Caco-2 (cell line): ENCODE measurements at regions not wholly inside any gene's neighbourhood (a gene's known extent, or its start where the extent isn't known, plus 50 kb on each side); places are given as distances from the start of the nearest gene placed in this dataset.
"Not testable (repeated sequence)": the region's sequence is repeated elsewhere in the genome, so short reads cannot be mapped to it uniquely, and the experiment has no call there.

Experiments
- BruUV-seq: library from RNA; stranded (reverse); fragments of 400-500 nt; replicated peaks from 2 replicates; lab custom pipeline; 2021; lab: Mats Ljungman, UMichigan
- CTCF ChIA-PET: fragments of 300-600 bp; sonication (Branson Sonifier 250); formaldehyde crosslinking; loops from one replicate; lab custom pipeline; 2022; ENCODE audit warnings: antibody characterized with exemption; lab: Charles Lee
- POLR2A ChIA-PET: fragments of 300-600 bp; sonication (Branson Sonifier 250); formaldehyde crosslinking; loops from one replicate; lab custom pipeline; 2022; ENCODE audit warnings: antibody characterized with exemption; lab: Charles Lee
- DNase-seq, 2 experiments: peaks; one replicate each; pipeline versions ENCODE4 v3.0.0 to v3.0.0-alpha.2; 2020 to 2022
- H3K27me3 ChIP-seq: replicated peaks from 2 replicates; pipeline ENCODE4 v1.6.0; 2011; ENCODE audit warnings: low read length; ENCODE audit not compliant: control insufficient read depth, insufficient read depth
- H3K36me3 ChIP-seq: 2 replicates; pipeline ENCODE4 v1.5.1; 2011; ENCODE audit warnings: low read length; ENCODE audit not compliant: control insufficient read depth, insufficient read depth
- H3K4me1 ChIP-seq: fragments of 250-450 bp; sonication (Bioruptor Pico); 2 replicates; pipeline ENCODE4 v1.5.1; 2020; ENCODE audit warnings: mild to moderate bottlenecking
- H3K4me3 ChIP-seq: 2 replicates; pipeline ENCODE4 v1.5.1; 2011; ENCODE audit warnings: low read depth, mild to moderate bottlenecking, control low read depth, low read length
- H3K9me3 ChIP-seq: fragments of 250-450 bp; sonication (Bioruptor Pico); 2 replicates; pipeline ENCODE4 v1.5.1; 2020; ENCODE audit warnings: mild to moderate bottlenecking, moderate library complexity
- H3K27ac Mint-ChIP-seq: one replicate; pipeline ENCODE4 v1.8.0; 2022; ENCODE audit warnings: mixed read lengths; ENCODE audit not compliant: unreplicated experiment
- H3K27me3 Mint-ChIP-seq: one replicate; pipeline ENCODE4 v1.8.0; 2022; ENCODE audit warnings: mixed read lengths; ENCODE audit not compliant: insufficient read depth, unreplicated experiment
- H3K36me3 Mint-ChIP-seq: one replicate; pipeline ENCODE4 v1.8.0; 2022; ENCODE audit warnings: mild to moderate bottlenecking, mixed read lengths; ENCODE audit not compliant: insufficient read depth, unreplicated experiment
- H3K4me1 Mint-ChIP-seq: one replicate; pipeline ENCODE4 v1.8.0; 2022; ENCODE audit warnings: low read depth, mixed read lengths; ENCODE audit not compliant: unreplicated experiment
- H3K4me3 Mint-ChIP-seq: one replicate; pipeline ENCODE4 v1.8.0; 2022; ENCODE audit warnings: mild to moderate bottlenecking, moderate library complexity, mixed read lengths; ENCODE audit not compliant: unreplicated experiment
- H3K9me3 Mint-ChIP-seq: one replicate; pipeline ENCODE4 v1.8.0; 2022; ENCODE audit warnings: mixed read lengths; ENCODE audit not compliant: unreplicated experiment
- intact Hi-C: fragments of 100-400 bp; cut with micrococcal nuclease; formaldehyde crosslinking; loops from one replicate; pipeline ENCODE4 v1.10.0; 2022; ENCODE audit not compliant: unreplicated experiment
- TF ChIP-seq, protein P1 (sequence below), 2 experiments: fragments of 200-600 bp in 1 of 2; IDR thresholded peaks; 1 replicate in 1 of 2; 2 replicates in 1 of 2; pipeline versions ENCODE4 v1.5.1 to v1.8.0; 2011 to 2022; ENCODE audit warnings: antibody characterized with exemption in 1 of 2, control low read depth in 1 of 2, inconsistent platforms in 1 of 2, low read depth in 1 of 2, low read length in 1 of 2, mild to moderate bottlenecking in 1 of 2, moderate library complexity in 1 of 2; ENCODE audit not compliant: insufficient read depth in 1 of 2, severe bottlenecking in 1 of 2, unreplicated experiment in 1 of 2

DNA sequence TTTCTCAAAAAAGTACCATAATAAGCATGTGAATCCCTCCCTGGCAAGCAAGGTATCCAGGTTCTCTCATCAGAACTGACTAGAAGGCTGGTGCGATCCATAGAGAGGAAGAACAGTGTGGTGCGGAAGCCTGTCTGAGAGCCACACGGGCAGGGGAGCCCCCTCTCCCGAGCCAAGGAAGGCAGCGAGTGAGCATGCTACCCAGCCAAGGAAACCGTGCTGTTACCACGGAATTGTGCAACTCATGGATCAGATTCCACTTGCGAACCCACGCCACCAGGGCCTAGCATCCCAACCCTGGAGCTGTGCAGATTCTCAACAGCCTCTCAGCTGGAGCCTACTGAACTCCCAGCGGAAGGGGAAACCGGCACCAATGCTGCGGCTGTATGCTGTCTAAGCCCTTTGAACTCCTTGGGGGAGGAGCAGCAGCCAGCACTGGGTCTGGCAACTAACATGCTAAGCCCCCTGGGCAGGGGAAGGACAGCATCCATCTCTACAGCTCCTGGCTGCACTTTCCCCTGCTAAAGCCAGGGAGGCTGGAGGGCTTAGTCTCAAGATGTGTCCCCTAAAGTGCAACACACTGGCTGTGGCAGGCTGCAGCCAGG is 823.1 kb downstream of the EPHA4 start:
- Mint-ChIP-seq H3K27me3 (peaks cover 8% of the 10 kb centered on the region), H3K9me3 (peaks cover 9% of the 10 kb centered on the region), H3K27ac (no peak overlapping the region), H3K4me3 (no peak overlapping the region), H3K4me1 (no peaks in the 10 kb centered on the region), H3K36me3 (no peaks in the 10 kb centered on the region)
- Histone ChIP-seq H3K4me1 (no peaks in the 10 kb centered on the region), H3K27me3 (peaks cover 1% of the 10 kb centered on the region), H3K4me3 (no peak overlapping the region), H3K9me3 (no peaks in the 10 kb centered on the region), H3K36me3 (no peaks in the 10 kb centered on the region)
- BruUV-seq, result no TSS peak
- no peak for DNase-seq
- intact Hi-C loops, result no loop called here
- POLR2A ChIA-PET, result no interaction called here
- TF ChIP-seq, protein P1, sequence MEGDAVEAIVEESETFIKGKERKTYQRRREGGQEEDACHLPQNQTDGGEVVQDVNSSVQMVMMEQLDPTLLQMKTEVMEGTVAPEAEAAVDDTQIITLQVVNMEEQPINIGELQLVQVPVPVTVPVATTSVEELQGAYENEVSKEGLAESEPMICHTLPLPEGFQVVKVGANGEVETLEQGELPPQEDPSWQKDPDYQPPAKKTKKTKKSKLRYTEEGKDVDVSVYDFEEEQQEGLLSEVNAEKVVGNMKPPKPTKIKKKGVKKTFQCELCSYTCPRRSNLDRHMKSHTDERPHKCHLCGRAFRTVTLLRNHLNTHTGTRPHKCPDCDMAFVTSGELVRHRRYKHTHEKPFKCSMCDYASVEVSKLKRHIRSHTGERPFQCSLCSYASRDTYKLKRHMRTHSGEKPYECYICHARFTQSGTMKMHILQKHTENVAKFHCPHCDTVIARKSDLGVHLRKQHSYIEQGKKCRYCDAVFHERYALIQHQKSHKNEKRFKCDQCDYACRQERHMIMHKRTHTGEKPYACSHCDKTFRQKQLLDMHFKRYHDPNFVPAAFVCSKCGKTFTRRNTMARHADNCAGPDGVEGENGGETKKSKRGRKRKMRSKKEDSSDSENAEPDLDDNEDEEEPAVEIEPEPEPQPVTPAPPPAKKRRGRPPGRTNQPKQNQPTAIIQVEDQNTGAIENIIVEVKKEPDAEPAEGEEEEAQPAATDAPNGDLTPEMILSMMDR (IDR thresholded peaks at IDR 0.05; ENCODE audit: insufficient read depth in 1 of 2, low read depth in 1 of 2, low read length in 1 of 2, severe bottlenecking in 1 of 2, unreplicated experiment in 1 of 2), result no peak
- CTCF ChIA-PET, result no interaction called here

DNA sequence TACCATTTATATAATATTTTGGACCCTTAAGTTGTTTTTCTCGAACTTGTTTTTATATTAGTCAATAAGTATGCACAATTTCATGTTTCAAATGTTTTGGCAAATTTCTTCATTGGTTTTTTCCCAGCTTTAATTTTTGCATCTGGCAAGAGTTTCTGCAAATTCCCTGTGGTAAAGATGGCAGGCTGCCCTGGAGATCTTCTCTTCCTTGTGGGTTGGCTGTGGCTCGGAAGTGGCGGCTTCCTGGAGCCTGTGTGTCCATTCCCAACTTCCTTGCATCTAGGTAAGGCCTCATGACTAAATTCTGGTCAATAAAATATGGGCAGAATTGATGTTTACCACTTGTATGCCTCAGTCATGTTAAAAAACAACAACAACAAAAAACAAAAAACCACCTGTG is 818.6 kb downstream of the EPHA4 start:
- H3K36me3 Mint-ChIP-seq, result no peaks in the 10 kb centered on the region
- H3K9me3 ChIP-seq, result no peaks in the 10 kb centered on the region
- peaks cover 9% of the 10 kb centered on the region for H3K9me3 Mint-ChIP-seq
- no TSS peak for BruUV-seq
- no peaks in the 10 kb centered on the region for H3K27me3 ChIP-seq
- H3K4me1 Mint-ChIP-seq, result no peaks in the 10 kb centered on the region
- no peak overlapping the region for H3K4me3 Mint-ChIP-seq
- peaks cover 4% of the 10 kb centered on the region for H3K27me3 Mint-ChIP-seq
- intact Hi-C loops, result no loop called here
- CTCF ChIA-PET, result no interaction called here
- H3K27ac Mint-ChIP-seq, result no peak overlapping the region
- no peaks in the 10 kb centered on the region for H3K4me1 ChIP-seq
- no peak for DNase-seq
- H3K36me3 ChIP-seq, result no peaks in the 10 kb centered on the region
- no peak overlapping the region for H3K4me3 ChIP-seq
- POLR2A ChIA-PET, result no interaction called here
- TF ChIP-seq, protein P1 (IDR thresholded peaks at IDR 0.05; ENCODE audit: insufficient read depth in 1 of 2, low read depth in 1 of 2, low read length in 1 of 2, severe bottlenecking in 1 of 2, unreplicated experiment in 1 of 2), result no peak

DNA sequence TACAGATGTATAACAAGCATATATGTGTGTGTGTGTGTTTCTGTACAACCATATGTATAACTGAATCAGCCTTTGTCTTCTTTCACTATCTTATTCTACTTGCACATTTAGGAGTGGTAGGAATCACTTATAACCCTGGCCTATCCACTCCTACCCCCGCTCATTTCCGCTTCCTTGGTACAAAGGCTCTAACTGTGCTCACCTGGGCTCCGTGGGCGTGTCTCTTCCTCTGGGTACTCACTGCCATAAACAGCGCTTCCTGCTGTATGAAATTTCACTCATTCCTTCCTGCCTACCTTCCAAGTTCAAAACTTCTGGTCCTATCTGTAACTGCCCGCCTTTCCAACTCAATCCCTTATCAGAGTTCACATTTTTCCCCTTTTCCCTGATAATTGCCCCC is 815.5 kb downstream of the EPHA4 start:
- Mint-ChIP-seq H3K27ac (no peak overlapping the region), H3K4me1 (no peaks in the 10 kb centered on the region), H3K9me3 (peaks cover under 1% of the 10 kb centered on the region), H3K36me3 (no peaks in the 10 kb centered on the region), H3K27me3 (peaks cover 10% of the 10 kb centered on the region), H3K4me3 (no peak overlapping the region)
- Histone ChIP-seq H3K27me3 (no peaks in the 10 kb centered on the region), H3K4me3 (no peak overlapping the region), H3K9me3 (no peaks in the 10 kb centered on the region), H3K36me3 (no peaks in the 10 kb centered on the region), H3K4me1 (no peaks in the 10 kb centered on the region)
- ChIA-PET CTCF (no interaction called here), POLR2A (no interaction called here)
- no peak for DNase-seq
- TF ChIP-seq, protein P1 (IDR thresholded peaks at IDR 0.05; ENCODE audit: insufficient read depth in 1 of 2, low read depth in 1 of 2, low read length in 1 of 2, severe bottlenecking in 1 of 2, unreplicated experiment in 1 of 2), result no peak
- no TSS peak for BruUV-seq
- intact Hi-C loops, result no loop called here

DNA sequence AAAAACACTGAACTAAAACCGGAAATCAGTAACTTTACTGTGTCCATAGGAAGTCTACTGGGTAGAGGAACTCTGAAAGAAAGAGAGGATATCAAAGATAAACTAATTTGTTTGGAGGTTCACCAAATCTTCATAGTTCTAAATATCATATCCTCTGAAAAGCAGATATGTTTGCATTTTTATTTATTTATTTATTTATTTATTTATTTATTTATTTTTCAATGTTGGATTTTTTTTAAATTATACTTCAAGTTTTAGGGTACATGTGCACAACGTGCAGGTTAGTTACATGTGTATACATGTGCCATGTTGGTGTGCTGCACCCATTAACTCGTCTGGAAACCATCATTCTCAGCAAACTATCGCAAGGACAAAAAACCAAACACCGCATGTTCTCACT is 813.7 kb downstream of the EPHA4 start:
- BruUV-seq, H3K36me3 ChIP-seq, H3K27ac Mint-ChIP-seq, CTCF ChIA-PET, intact Hi-C loops, H3K4me3 Mint-ChIP-seq, DNase-seq, H3K4me1 ChIP-seq, H3K27me3 ChIP-seq, H3K9me3 Mint-ChIP-seq, H3K36me3 Mint-ChIP-seq, H3K4me1 Mint-ChIP-seq, H3K4me3 ChIP-seq, H3K9me3 ChIP-seq, POLR2A ChIA-PET: not testable (repeated sequence)
- peaks cover 15% of the 10 kb centered on the region for H3K27me3 Mint-ChIP-seq
